SK-N-SH (cell line): ENCODE measurements at regions not wholly inside any gene's neighbourhood (a gene's known extent, or its start where the extent isn't known, plus 50 kb on each side); places are given as distances from the start of the nearest gene placed in this dataset.

ENCODE experiments used
- CTCF ChIA-PET: fragments of 300-600, 350-600 bp; formaldehyde crosslinking; extraction: SDS; loops from one replicate; lab custom pipeline; 2021; lab: Yijun Ruan, JAX
- POLR2A ChIA-PET: fragments of 350-600 bp; sonication (Branson Sonifier 250); formaldehyde crosslinking; extraction: SDS; loops from one replicate; lab custom pipeline; 2020; ENCODE audit warnings: antibody characterized with exemption, inconsistent platforms; lab: Yijun Ruan, JAX
- DNase-seq: peaks from one replicate; pipeline ENCODE4 v3.0.0; 2012
- H2AFZ ChIP-seq: fragments of 200-600 bp; sonication (generic); 2 replicates; pipeline ENCODE4 v1.8.1; 2016; ENCODE audit warnings: antibody characterized with exemption, mild to moderate bottlenecking, low read depth
- H3F3A ChIP-seq: fragments of 200-600 bp; sonication (generic); replicated peaks from 2 replicates; pipeline ENCODE3; 2016; ENCODE audit warnings: antibody characterized with exemption, mild to moderate bottlenecking; ENCODE audit not compliant: insufficient read depth
- H3K27ac ChIP-seq, 2 experiments: fragments of 200-500 bp in 1 of 2; fragments of 200-600 bp in 1 of 2; sonication (Bioruptor generic) in 1 of 2; sonication (generic), shearing (Covaris generic) in 1 of 2; 2 replicates each; pipeline versions ENCODE4 v1.5.1 to v1.6.1; 2014 to 2016; ENCODE audit warnings: low read depth in 2 of 2, inconsistent platforms in 1 of 2, low read length in 1 of 2, mild to moderate bottlenecking in 1 of 2, mixed read lengths in 1 of 2
- H3K27me3 ChIP-seq: fragments of 200-600 bp; sonication (generic), shearing (Covaris generic); 2 replicates; pipeline ENCODE4 v1.6.1; 2016; ENCODE audit warnings: mixed run types; ENCODE audit not compliant: insufficient read depth
- H3K36me3 ChIP-seq, 2 experiments: fragments of 200-500 bp in 1 of 2; fragments of 200-600 bp in 1 of 2; sonication (Bioruptor generic) in 1 of 2; sonication (generic) in 1 of 2; replicated peaks in 1 of 2; 2 replicates each; pipeline versions ENCODE3 to v1.5.1; 2014 to 2016; ENCODE audit warnings: low read length in 1 of 2, mild to moderate bottlenecking in 1 of 2; ENCODE audit not compliant: insufficient read depth in 2 of 2, control insufficient read depth in 1 of 2
- H3K4me1 ChIP-seq, 2 experiments: fragments of 200-500 bp in 1 of 2; fragments of 200-600 bp in 1 of 2; sonication (Bioruptor generic) in 1 of 2; sonication (generic), shearing (Covaris generic) in 1 of 2; 2 replicates each; pipeline versions ENCODE4 v1.5.1 to v1.6.1; 2014 to 2016; ENCODE audit warnings: low read depth in 1 of 2, low read length in 1 of 2, mixed run types in 1 of 2; ENCODE audit not compliant: insufficient read depth in 2 of 2, control insufficient read depth in 1 of 2
- H3K4me2 ChIP-seq: fragments of 200-600 bp; sonication (generic), shearing (Covaris generic); 2 replicates; pipeline ENCODE4 v1.6.1; 2017; ENCODE audit warnings: mixed run types
- H3K4me3 ChIP-seq, 2 experiments: fragments of 200-500 bp in 1 of 2; fragments of 200-600 bp in 1 of 2; sonication (Bioruptor generic) in 1 of 2; sonication (generic), shearing (Covaris generic) in 1 of 2; 2 replicates each; pipeline versions ENCODE4 v1.5.1 to v1.8.1; 2014 to 2016; ENCODE audit warnings: low read depth in 2 of 2, inconsistent platforms in 1 of 2, low read length in 1 of 2, mild to moderate bottlenecking in 1 of 2, mixed read lengths in 1 of 2, moderate library complexity in 1 of 2
- H3K79me2 ChIP-seq: fragments of 200-600 bp; sonication (generic); 2 replicates; pipeline ENCODE4 v1.8.1; 2017; ENCODE audit warnings: mild to moderate bottlenecking; ENCODE audit not compliant: insufficient read depth
- H3K9ac ChIP-seq: fragments of 200-600 bp; sonication (generic); 2 replicates; pipeline ENCODE4 v1.6.1; 2017; ENCODE audit warnings: mixed run types
- H3K9me2 ChIP-seq: fragments of 200-600 bp; sonication (generic); 2 replicates; pipeline ENCODE4 v1.6.1; 2017; ENCODE audit warnings: mixed run types
- H3K9me3 ChIP-seq: fragments of 200-600 bp; sonication (generic); 2 replicates; pipeline ENCODE4 v1.6.1; 2017; ENCODE audit warnings: mixed run types, mild to moderate bottlenecking, moderate library complexity
- H4K20me1 ChIP-seq: fragments of 200-600 bp; sonication (generic); 2 replicates; pipeline ENCODE4 v1.6.1; 2017; ENCODE audit warnings: mild to moderate bottlenecking, mixed run types; ENCODE audit not compliant: insufficient read depth
- CHD2 ChIP-seq: fragments of 150-350 bp; IDR thresholded peaks from 2 replicates; pipeline ENCODE4 v1.6.1; 2018; ENCODE audit warnings: low read length; ENCODE audit not compliant: partially characterized antibody
- ELF1 ChIP-seq: IDR thresholded peaks from 2 replicates; pipeline ENCODE4 v1.4.0; 2012
- EP300 ChIP-seq, 2 experiments: IDR thresholded peaks; 2 replicates each; pipeline versions ENCODE4 v1.4.0 to v1.6.1; 2012; ENCODE audit warnings: borderline replicate concordance in 1 of 2, low read depth in 1 of 2, low read length in 1 of 2
- EZH2phosphoT487 ChIP-seq: fragments of 200-600 bp; sonication (generic); IDR thresholded peaks from 2 replicates; pipeline ENCODE4 v1.6.1; 2017; ENCODE audit warnings: low read depth, mixed run types, mild to moderate bottlenecking, antibody characterized with exemption, moderate library complexity, borderline replicate concordance
- FOXJ3 ChIP-seq: sonication (generic); formaldehyde crosslinking; IDR thresholded peaks from 2 replicates; pipeline ENCODE4 v1.5.1; 2020; ENCODE audit warnings: mild to moderate bottlenecking, missing genetic modification reagents
- FOXM1 ChIP-seq: IDR thresholded peaks from 2 replicates; pipeline ENCODE4 v1.4.0; 2012; ENCODE audit warnings: low read depth, mild to moderate bottlenecking
- GABPA ChIP-seq: IDR thresholded peaks from 2 replicates; pipeline ENCODE4 v1.4.0; 2012; ENCODE audit warnings: low read depth, mild to moderate bottlenecking
- MXI1 ChIP-seq: IDR thresholded peaks from 2 replicates; pipeline ENCODE4 v1.6.1; 2012; ENCODE audit warnings: mild to moderate bottlenecking, low read depth, low read length, improper control_type of control experiment
- POLR2AphosphoS5 ChIP-seq: IDR thresholded peaks from 2 replicates; pipeline ENCODE4 v1.6.1; 2012; ENCODE audit warnings: low read depth, low read length
- RAD21 ChIP-seq: IDR thresholded peaks from 2 replicates; pipeline ENCODE4 v1.6.1; 2012; ENCODE audit warnings: mild to moderate bottlenecking, low read length
- RCOR1 ChIP-seq: fragments of 150-350 bp; IDR thresholded peaks from 2 replicates; pipeline ENCODE4 v1.6.1; 2017; ENCODE audit warnings: antibody characterized with exemption, low read length
- RFX5 ChIP-seq: IDR thresholded peaks from 2 replicates; pipeline ENCODE4 v1.6.1; 2012; ENCODE audit warnings: mild to moderate bottlenecking, improper control_type of control experiment, low read length
- RXRA ChIP-seq: IDR thresholded peaks from 2 replicates; pipeline ENCODE4 v1.4.0; 2012; ENCODE audit warnings: low read depth, mild to moderate bottlenecking, borderline replicate concordance
- SIN3A ChIP-seq: IDR thresholded peaks from 2 replicates; pipeline ENCODE4 v1.6.1; 2012; ENCODE audit warnings: low read depth, mild to moderate bottlenecking, low read length, moderate library complexity, borderline replicate concordance
- TCF12 ChIP-seq: IDR thresholded peaks from 2 replicates; pipeline ENCODE4 v1.4.0; 2012
- TEAD4 ChIP-seq: IDR thresholded peaks from 2 replicates; pipeline ENCODE4 v1.4.0; 2012; ENCODE audit warnings: mild to moderate bottlenecking, borderline replicate concordance; ENCODE audit not compliant: insufficient read depth
- whole genome bisulfite sequencing: methylation state at CpG from one replicate; pipeline ENCODE4 v1.1.6; 2017; ENCODE audit warnings: low lambda C conversion rate; 5-methylcytosine and 5-hydroxymethylcytosine counted together
- TF ChIP-seq, protein P1 (sequence below): fragments of 150-350 bp; IDR thresholded peaks from 2 replicates; pipeline ENCODE4 v1.6.1; 2016; ENCODE audit warnings: mild to moderate bottlenecking, low read depth, low read length
- TF ChIP-seq, protein P2 (sequence below): fragments of 150-350 bp; IDR thresholded peaks from 2 replicates; pipeline ENCODE4 v1.6.1; 2017; ENCODE audit warnings: antibody characterized with exemption, low read length, low read depth, borderline replicate concordance
- TF ChIP-seq, protein P3 (sequence below): IDR thresholded peaks from 2 replicates; pipeline ENCODE4 v1.4.0; 2012; ENCODE audit warnings: low read depth, borderline replicate concordance

DNA sequence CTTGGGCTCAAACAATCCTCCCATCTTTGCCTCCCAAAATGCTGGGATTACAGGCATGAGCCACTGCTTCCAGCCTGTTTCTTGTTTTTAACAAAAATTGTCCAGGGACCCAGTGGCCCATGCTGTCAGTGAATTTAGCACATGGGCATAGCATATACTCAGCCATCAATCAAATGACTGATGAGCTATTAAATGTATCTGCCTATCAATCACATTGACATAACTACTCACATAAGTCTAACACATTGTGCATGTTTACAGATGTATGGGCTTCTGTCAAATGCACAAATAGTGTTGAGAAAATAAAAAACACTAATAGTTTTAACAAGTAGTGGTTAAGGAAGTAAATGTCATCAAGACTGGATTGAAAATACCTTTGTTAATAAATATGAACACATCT lies 249.4 kb downstream of the COX18 start:
- DNase-seq, result no peak
- H3K79me2 ChIP-seq, result no peaks in the 10 kb centered on the region
- no peak overlapping the region for H3K9ac ChIP-seq
- ChIA-PET POLR2A (no interaction called here), CTCF (no interaction called here)
- no peak for TF ChIP-seq TCF12
- TF ChIP-seq EP300 (IDR thresholded peaks at IDR 0.05; ENCODE audit: borderline replicate concordance in 1 of 2, low read depth in 1 of 2, low read length in 1 of 2), result no peak
- no peak for TF ChIP-seq RAD21
- TF ChIP-seq EZH2phosphoT487, result no peak
- TF ChIP-seq FOXJ3 (CRISPR knock-in tag), result no peak
- TF ChIP-seq SIN3A, result no peak
- no peak for TF ChIP-seq MXI1
- TF ChIP-seq, protein P1, sequence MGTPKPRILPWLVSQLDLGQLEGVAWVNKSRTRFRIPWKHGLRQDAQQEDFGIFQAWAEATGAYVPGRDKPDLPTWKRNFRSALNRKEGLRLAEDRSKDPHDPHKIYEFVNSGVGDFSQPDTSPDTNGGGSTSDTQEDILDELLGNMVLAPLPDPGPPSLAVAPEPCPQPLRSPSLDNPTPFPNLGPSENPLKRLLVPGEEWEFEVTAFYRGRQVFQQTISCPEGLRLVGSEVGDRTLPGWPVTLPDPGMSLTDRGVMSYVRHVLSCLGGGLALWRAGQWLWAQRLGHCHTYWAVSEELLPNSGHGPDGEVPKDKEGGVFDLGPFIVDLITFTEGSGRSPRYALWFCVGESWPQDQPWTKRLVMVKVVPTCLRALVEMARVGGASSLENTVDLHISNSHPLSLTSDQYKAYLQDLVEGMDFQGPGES, result no peak
- TF ChIP-seq, protein P2, sequence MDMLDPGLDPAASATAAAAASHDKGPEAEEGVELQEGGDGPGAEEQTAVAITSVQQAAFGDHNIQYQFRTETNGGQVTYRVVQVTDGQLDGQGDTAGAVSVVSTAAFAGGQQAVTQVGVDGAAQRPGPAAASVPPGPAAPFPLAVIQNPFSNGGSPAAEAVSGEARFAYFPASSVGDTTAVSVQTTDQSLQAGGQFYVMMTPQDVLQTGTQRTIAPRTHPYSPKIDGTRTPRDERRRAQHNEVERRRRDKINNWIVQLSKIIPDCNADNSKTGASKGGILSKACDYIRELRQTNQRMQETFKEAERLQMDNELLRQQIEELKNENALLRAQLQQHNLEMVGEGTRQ, result no peak
- no peak for TF ChIP-seq FOXM1
- TF ChIP-seq RFX5, result no peak
- no peak for TF ChIP-seq ELF1
- TF ChIP-seq TEAD4, result no peak
- TF ChIP-seq POLR2AphosphoS5, result no peak
- TF ChIP-seq, all 33 proteins: peak for 0
- no peaks in the 10 kb centered on the region for H3F3A ChIP-seq
- H3K27me3 ChIP-seq, result no peaks in the 10 kb centered on the region
- H2AFZ ChIP-seq, result no peak overlapping the region
- H3K36me3 ChIP-seq, result no peaks in the 10 kb centered on the region
- H3K4me1 ChIP-seq, result peaks cover 0 to 8% of the 10 kb centered on the region in 2 experiments; a peak in 1 of 4 replicates
- H3K27ac ChIP-seq, result no peak overlapping the region
- no peaks in the 10 kb centered on the region for H3K9me3 ChIP-seq
- no peak overlapping the region for H3K4me3 ChIP-seq
- H3K9me2 ChIP-seq, result no peaks in the 10 kb centered on the region
- H3K4me2 ChIP-seq, result no peak overlapping the region
- H4K20me1 ChIP-seq, result no peaks in the 10 kb centered on the region

DNA sequence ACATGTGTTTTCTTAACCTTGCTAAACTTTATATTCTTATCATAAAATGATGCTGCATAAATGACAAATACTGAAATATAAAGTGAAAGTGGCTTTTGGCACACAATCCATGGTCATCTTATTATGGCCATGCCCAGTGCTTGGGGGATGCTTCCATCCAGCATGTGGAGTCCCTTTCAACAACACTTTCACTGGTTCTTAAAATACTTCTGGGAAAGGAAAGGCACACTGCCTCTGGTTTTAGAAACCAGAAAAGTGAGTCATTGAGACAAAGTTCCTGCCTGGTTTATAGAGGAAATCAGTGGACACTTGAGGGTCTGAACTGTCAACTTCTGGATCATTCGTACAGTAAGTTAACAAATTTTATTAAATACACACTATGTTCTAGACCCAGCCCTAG lies 248.0 kb upstream of the ADAMTS3 start:
- H3K4me1 ChIP-seq, result peaks cover 0 to 8% of the 10 kb centered on the region in 2 experiments; a peak in 1 of 4 replicates
- H3F3A ChIP-seq, result no peaks in the 10 kb centered on the region
- POLR2A ChIA-PET, result no interaction called here
- TF ChIP-seq EP300 (IDR thresholded peaks at IDR 0.05; ENCODE audit: borderline replicate concordance in 1 of 2, low read depth in 1 of 2, low read length in 1 of 2), result no peak
- TF ChIP-seq FOXM1, result no peak
- no peak for TF ChIP-seq CHD2
- TF ChIP-seq, protein P3, sequence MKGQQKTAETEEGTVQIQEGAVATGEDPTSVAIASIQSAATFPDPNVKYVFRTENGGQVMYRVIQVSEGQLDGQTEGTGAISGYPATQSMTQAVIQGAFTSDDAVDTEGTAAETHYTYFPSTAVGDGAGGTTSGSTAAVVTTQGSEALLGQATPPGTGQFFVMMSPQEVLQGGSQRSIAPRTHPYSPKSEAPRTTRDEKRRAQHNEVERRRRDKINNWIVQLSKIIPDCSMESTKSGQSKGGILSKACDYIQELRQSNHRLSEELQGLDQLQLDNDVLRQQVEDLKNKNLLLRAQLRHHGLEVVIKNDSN, result no peak
- TF ChIP-seq TEAD4, result no peak
- TF ChIP-seq RXRA, result no peak
- no peak for TF ChIP-seq RCOR1
- no peak for TF ChIP-seq ELF1
- TF ChIP-seq GABPA, result no peak
- TF ChIP-seq, all 33 proteins: peak for 0
- no peaks in the 10 kb centered on the region for H3K9me2 ChIP-seq
- H3K27ac ChIP-seq, result 0 out of 4 replicates have a peak overlapping the region, but pooled peaks of 1 of the 2 experiments have one; percentile 2
- H2AFZ ChIP-seq, result 0 out of 2 replicates have a peak overlapping the region, but pooled peaks have one; percentile 45
- no peak overlapping the region for H3K9ac ChIP-seq
- WGBS, result 12% methylated on average over 1 of the region's 1 CpG
- no peaks in the 10 kb centered on the region for H3K9me3 ChIP-seq
- no peak for DNase-seq
- H3K4me3 ChIP-seq, result no peak overlapping the region
- CTCF ChIA-PET, result no interaction called here
- H3K79me2 ChIP-seq, result no peaks in the 10 kb centered on the region
- no peaks in the 10 kb centered on the region for H3K36me3 ChIP-seq
- no peaks in the 10 kb centered on the region for H4K20me1 ChIP-seq
- no peaks in the 10 kb centered on the region for H3K27me3 ChIP-seq
- H3K4me2 ChIP-seq, result peak overlapping the region; percentile 28
